ENCODE measurements at regions not wholly inside any gene's neighbourhood (a gene's known extent, or its start where the extent isn't known, plus 50 kb on each side); places are given as distances from the start of the nearest gene placed in this dataset.
"Not testable (repeated sequence)": the region's sequence is repeated elsewhere in the genome, so short reads cannot be mapped to it uniquely, and the experiment has no call there.

- DNase-seq = no peak
Measured at GRCh38 chr1:163583661-163584181, 262.0 kb downstream of the NUF2 start.

- DNase-seq = no peak
Measured at GRCh38 chr1:163585796-163586195, 264.0 kb downstream of the NUF2 start.

GRCh38 chr1:163588796-163589195 lies 267.0 kb downstream of the NUF2 start:
- DNase-seq = no peak

GRCh38 chr1:163589735-163590134 lies 268.0 kb downstream of the NUF2 start:
- no peak for DNase-seq

- not testable (repeated sequence) for DNase-seq
Measured at GRCh38 chr1:163591131-163591530, 269.4 kb downstream of the NUF2 start.

- DNase-seq = not testable (repeated sequence)
Measured at GRCh38 chr1:163592623-163593022, 270.9 kb downstream of the NUF2 start.

- DNase-seq = not testable (repeated sequence)
Measured at GRCh38 chr1:163596106-163596505, 274.4 kb downstream of the NUF2 start.

- no peak for DNase-seq
Measured at GRCh38 chr1:163596541-163597258, 274.9 kb downstream of the NUF2 start.

- no peak for DNase-seq
Measured at GRCh38 chr1:163604321-163604720, 282.6 kb downstream of the NUF2 start.

GRCh38 chr1:163604896-163605295 lies 283.1 kb downstream of the NUF2 start:
- DNase-seq = no peak

- DNase-seq = no peak
Measured at GRCh38 chr1:163608979-163609378, 287.2 kb downstream of the NUF2 start.

GRCh38 chr1:163609858-163610257 lies 288.1 kb downstream of the NUF2 start:
- DNase-seq = peak; percentile 55

- DNase-seq = peak; percentile 44
Measured at GRCh38 chr1:163610486-163610885, 288.7 kb downstream of the NUF2 start.

GRCh38 chr1:163614361-163614760 lies 292.6 kb downstream of the NUF2 start:
- no peak for DNase-seq

GRCh38 chr1:163628034-163628773 lies 306.4 kb downstream of the NUF2 start:
- no peak for DNase-seq

- no peak for DNase-seq
Measured at GRCh38 chr1:163632269-163632668, 310.5 kb downstream of the NUF2 start.

- DNase-seq = no peak
Measured at GRCh38 chr1:163633366-163633765, 311.6 kb downstream of the NUF2 start.

GRCh38 chr1:163645676-163646075 lies 323.9 kb downstream of the NUF2 start:
- DNase-seq = not testable (repeated sequence)

- no peak for DNase-seq
Measured at GRCh38 chr1:163650624-163651023, 328.9 kb downstream of the NUF2 start.

- DNase-seq = no peak
Measured at GRCh38 chr1:163652441-163652840, 330.7 kb downstream of the NUF2 start.

- no peak for DNase-seq
Measured at GRCh38 chr1:163655565-163655964, 333.8 kb downstream of the NUF2 start.

GRCh38 chr1:163656095-163656759 lies 334.5 kb downstream of the NUF2 start:
- no peak for DNase-seq

- DNase-seq = no peak
Measured at GRCh38 chr1:163657719-163658118, 336.0 kb downstream of the NUF2 start.

GRCh38 chr1:163661391-163661790 lies 339.6 kb downstream of the NUF2 start:
- DNase-seq = no peak

All from left hindlimb (tissue), 1 donor.